HCT116 (cell line): ENCODE measurements at regions not wholly inside any gene's neighbourhood (a gene's known extent, or its start where the extent isn't known, plus 50 kb on each side); places are given as distances from the start of the nearest gene placed in this dataset.

Source experiments
- ATAC-seq: fragments of 200-7000 bp; cut with Tn5 transposase; 2 replicates; pipeline ENCODE4 v1.9.1; 2020; ENCODE audit warnings: mild to moderate bottlenecking, moderate library complexity
- BruUV-seq: library from RNA; stranded (reverse); fragments of 400-500 nt; replicated peaks from 2 replicates; lab custom pipeline; 2021; lab: Mats Ljungman, UMichigan
- CTCF ChIA-PET: fragments of 300-600 bp; sonication (Branson Sonifier 250); formaldehyde crosslinking; loops from one replicate; lab custom pipeline; 2021; ENCODE audit warnings: antibody characterized with exemption; lab: Charles Lee
- POLR2A ChIA-PET: fragments of 300-600, 350-600 bp; sonication (Branson Sonifier 250); formaldehyde crosslinking; loops from one replicate; lab custom pipeline; 2021; ENCODE audit warnings: antibody characterized with exemption; lab: Charles Lee
- RAD21 ChIA-PET, 2 experiments: fragments of 300-600 bp; sonication (Branson Sonifier 250); formaldehyde crosslinking; loops; one replicate each; lab custom pipeline; 2023; ENCODE audit warnings: low total read pairs in 2 of 2; ENCODE audit not compliant: uncharacterized antibody in 2 of 2, unreplicated experiment in 2 of 2, low non-redundant PET in 1 of 2; lab: Charles Lee
- DNase-seq: peaks from one replicate; pipeline ENCODE4 v3.0.0-alpha.2; 2010; ENCODE audit warnings: low read depth, low spot score
- H2AFZ ChIP-seq: fragments of 200-600 bp; shearing (Covaris generic), sonication (generic); 2 replicates; pipeline ENCODE4 v1.6.1; 2017; ENCODE audit warnings: low read depth, mixed run types, mixed read lengths, antibody characterized with exemption, low read length; ENCODE audit not compliant: poor library complexity, severe bottlenecking
- H3K27ac ChIP-seq: 2 replicates; pipeline ENCODE4 v1.5.1; 2012; ENCODE audit warnings: low read depth, low read length
- H3K27me3 ChIP-seq: fragments of 200-600 bp; sonication (generic); 2 replicates; pipeline ENCODE4 v1.6.1; 2016; ENCODE audit warnings: mixed run types, low read length, mixed read lengths; ENCODE audit not compliant: insufficient read depth
- H3K36me3 ChIP-seq, 2 experiments: fragments of 200-500 bp in 1 of 2; fragments of 200-600 bp in 1 of 2; sonication (Bioruptor generic) in 1 of 2; sonication (generic) in 1 of 2; 2 replicates each; pipeline versions ENCODE4 v1.5.1 to v1.6.1; 2014 to 2016; ENCODE audit warnings: low read length in 2 of 2, inconsistent platforms in 1 of 2, mixed read lengths in 1 of 2, mixed run types in 1 of 2; ENCODE audit not compliant: insufficient read depth in 2 of 2, control insufficient read depth in 1 of 2
- H3K4me1 ChIP-seq, 2 experiments: fragments of 200-600 bp in 1 of 2; sonication (generic) in 1 of 2; 2 replicates each; pipeline versions ENCODE4 v1.5.1 to v1.6.1; 2012 to 2017; ENCODE audit warnings: low read length in 2 of 2, inconsistent platforms in 1 of 2, mild to moderate bottlenecking in 1 of 2, mixed read lengths in 1 of 2, mixed run types in 1 of 2, moderate library complexity in 1 of 2; ENCODE audit not compliant: insufficient read depth in 2 of 2, control insufficient read depth in 1 of 2
- H3K4me2 ChIP-seq: fragments of 200-600 bp; sonication (generic); 2 replicates; pipeline ENCODE4 v1.6.1; 2017; ENCODE audit warnings: mixed run types, low read length, mixed read lengths
- H3K4me3 ChIP-seq, 2 experiments: fragments of 200-600 bp in 1 of 2; sonication (generic) in 1 of 2; replicated peaks in 1 of 2; 2 replicates each; pipeline ENCODE4 v1.5.1; 2011 to 2016; ENCODE audit warnings: low read length in 2 of 2, control low read depth in 1 of 2, low read depth in 1 of 2, mild to moderate bottlenecking in 1 of 2, mixed read lengths in 1 of 2, mixed run types in 1 of 2
- H3K79me2 ChIP-seq: fragments of 200-600 bp; sonication (generic); 2 replicates; pipeline ENCODE4 v1.6.1; 2017; ENCODE audit warnings: mild to moderate bottlenecking, mixed run types, low read length, moderate library complexity, mixed read lengths; ENCODE audit not compliant: insufficient read depth
- H3K9ac ChIP-seq: fragments of 200-600 bp; sonication (generic); 2 replicates; pipeline ENCODE4 v1.6.1; 2016; ENCODE audit warnings: low read length, mixed read lengths
- H3K9me2 ChIP-seq: fragments of 200-600 bp; sonication (generic), shearing (Covaris generic); 2 replicates; pipeline ENCODE4 v1.6.1; 2017; ENCODE audit warnings: mixed run types, mild to moderate bottlenecking, moderate library complexity; ENCODE audit not compliant: insufficient read depth
- H3K9me3 ChIP-seq, 2 experiments: fragments of 200-500 bp in 1 of 2; fragments of 200-600 bp in 1 of 2; sonication (Bioruptor generic) in 1 of 2; sonication (generic) in 1 of 2; 2 replicates each; pipeline ENCODE4 v1.6.1; 2014 to 2017; ENCODE audit warnings: low read length in 2 of 2, mixed read lengths in 2 of 2, inconsistent platforms in 1 of 2, low read depth in 1 of 2, mild to moderate bottlenecking in 1 of 2, mixed run types in 1 of 2, moderate library complexity in 1 of 2; ENCODE audit not compliant: control insufficient read depth in 1 of 2, insufficient read depth in 1 of 2
- H4K20me1 ChIP-seq: fragments of 200-600 bp; sonication (generic), shearing (Covaris generic); 2 replicates; pipeline ENCODE4 v1.6.1; 2017; ENCODE audit warnings: mixed run types, mild to moderate bottlenecking, moderate library complexity; ENCODE audit not compliant: insufficient read depth
- CEBPB ChIP-seq: IDR thresholded peaks from 2 replicates; pipeline ENCODE4 v1.6.1; 2012; ENCODE audit warnings: low read depth
- EGR1 ChIP-seq: IDR thresholded peaks from 2 replicates; pipeline ENCODE4 v1.6.1; 2012; ENCODE audit warnings: low read depth
- ELF1 ChIP-seq: IDR thresholded peaks from 2 replicates; pipeline ENCODE4 v1.6.1; 2012; ENCODE audit warnings: low read depth, borderline replicate concordance
- FOSL1 ChIP-seq: IDR thresholded peaks from 2 replicates; pipeline ENCODE4 v1.6.1; 2012; ENCODE audit warnings: low read depth
- JUND ChIP-seq: IDR thresholded peaks from 2 replicates; pipeline ENCODE4 v1.6.1; 2012
- POLR2A ChIP-seq: IDR thresholded peaks from 2 replicates; pipeline ENCODE4 v1.7.0; 2011; ENCODE audit warnings: borderline replicate concordance; ENCODE audit not compliant: insufficient read depth, insufficient read length; ENCODE audit errors: extremely low read depth
- POLR2AphosphoS5 ChIP-seq: IDR thresholded peaks from 2 replicates; pipeline ENCODE4 v1.6.1; 2011; ENCODE audit warnings: mild to moderate bottlenecking, low read depth, low read length, moderate library complexity
- SIN3A ChIP-seq: IDR thresholded peaks from 2 replicates; pipeline ENCODE4 v1.6.1; 2012; ENCODE audit warnings: low read depth
- SRF ChIP-seq: IDR thresholded peaks from 2 replicates; pipeline ENCODE4 v1.6.1; 2012; ENCODE audit warnings: low read depth
- ZNF274 ChIP-seq: fragments of 200-500 bp; sonication (Bioruptor generic); IDR thresholded peaks from 2 replicates; pipeline ENCODE4 v1.6.1; 2014; ENCODE audit warnings: mild to moderate bottlenecking, low read depth, low read length, inconsistent platforms
- intact Hi-C: fragments of 100-400 bp; cut with micrococcal nuclease; formaldehyde crosslinking; loops from 2 replicates; pipeline ENCODE4 v1.10.0; 2022
- TF ChIP-seq, protein P1 (sequence below): IDR thresholded peaks from 2 replicates; pipeline ENCODE4 v1.6.1; 2011; ENCODE audit warnings: mild to moderate bottlenecking, low read length, moderate library complexity; ENCODE audit not compliant: insufficient replicate concordance; ENCODE audit errors: extremely low read depth
- TF ChIP-seq, protein P2 (sequence below): IDR thresholded peaks from 2 replicates; pipeline ENCODE4 v1.6.1; 2012; ENCODE audit warnings: low read depth

DNA sequence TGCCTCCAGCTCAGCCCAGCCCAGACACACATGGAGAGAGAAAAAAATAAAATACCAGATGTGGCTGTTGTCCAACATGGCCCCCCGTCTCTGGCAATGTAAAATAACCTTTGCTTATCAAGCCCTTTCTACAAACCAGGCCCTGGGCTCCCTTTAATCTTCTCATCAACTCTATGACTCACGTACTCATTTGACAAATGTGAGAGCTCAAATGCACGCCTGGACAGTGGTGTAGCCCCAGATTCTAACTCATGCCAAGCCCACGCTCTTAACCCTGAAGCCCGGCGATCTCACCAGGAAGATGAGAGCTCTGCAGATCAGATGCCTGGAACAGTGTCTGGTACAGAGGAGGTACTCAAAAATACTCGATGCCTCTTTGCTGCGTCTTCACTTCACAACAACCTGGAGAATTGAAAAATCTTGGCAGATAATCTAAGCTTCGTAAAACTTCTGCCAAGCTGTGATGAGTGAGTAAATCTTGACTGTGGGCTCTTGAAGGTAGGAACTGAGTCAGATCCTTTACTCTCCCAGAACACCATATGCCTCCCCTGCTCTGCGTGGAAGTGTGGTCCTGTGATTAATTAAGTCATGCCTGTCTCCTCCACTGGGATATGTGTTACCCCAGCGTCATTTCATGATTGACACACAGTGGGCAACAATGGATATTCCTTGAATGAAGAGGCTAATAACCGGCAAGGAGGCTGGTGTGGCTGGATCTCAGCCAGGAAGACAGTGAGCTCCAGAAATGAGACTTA, 102.0 kb upstream of the FSTL4 start:
- RAD21 ChIA-PET = no interaction called here
- POLR2A ChIA-PET = no interaction called here
- CTCF ChIA-PET = no interaction called here

More for the DNA sequence above, 102.0 kb upstream of the FSTL4 start:
- no peak for DNase-seq
- no peak overlapping the region for H2AFZ ChIP-seq
- no peaks in the 10 kb centered on the region for H3K9me2 ChIP-seq
- H3K4me2 ChIP-seq = no peak overlapping the region
- H3K27ac ChIP-seq = no peak overlapping the region
- no peak overlapping the region for H3K4me3 ChIP-seq
- H3K27me3 ChIP-seq = peaks cover 31% of the 10 kb centered on the region; the same call in 1 of the 2 replicates
- H3K4me1 ChIP-seq = no peaks in the 10 kb centered on the region
- no peaks in the 10 kb centered on the region for H4K20me1 ChIP-seq
- H3K9ac ChIP-seq = no peak overlapping the region
- no peaks in the 10 kb centered on the region for H3K36me3 ChIP-seq
- no peaks in the 10 kb centered on the region for H3K9me3 ChIP-seq
- TF ChIP-seq CEBPB (no peak), JUND (no peak), SIN3A (no peak), SRF (no peak), ZNF274 (no peak), ELF1 (no peak), POLR2AphosphoS5 (no peak), FOSL1 (no peak), POLR2A (no peak), EGR1 (no peak)
- TF ChIP-seq, protein P1, sequence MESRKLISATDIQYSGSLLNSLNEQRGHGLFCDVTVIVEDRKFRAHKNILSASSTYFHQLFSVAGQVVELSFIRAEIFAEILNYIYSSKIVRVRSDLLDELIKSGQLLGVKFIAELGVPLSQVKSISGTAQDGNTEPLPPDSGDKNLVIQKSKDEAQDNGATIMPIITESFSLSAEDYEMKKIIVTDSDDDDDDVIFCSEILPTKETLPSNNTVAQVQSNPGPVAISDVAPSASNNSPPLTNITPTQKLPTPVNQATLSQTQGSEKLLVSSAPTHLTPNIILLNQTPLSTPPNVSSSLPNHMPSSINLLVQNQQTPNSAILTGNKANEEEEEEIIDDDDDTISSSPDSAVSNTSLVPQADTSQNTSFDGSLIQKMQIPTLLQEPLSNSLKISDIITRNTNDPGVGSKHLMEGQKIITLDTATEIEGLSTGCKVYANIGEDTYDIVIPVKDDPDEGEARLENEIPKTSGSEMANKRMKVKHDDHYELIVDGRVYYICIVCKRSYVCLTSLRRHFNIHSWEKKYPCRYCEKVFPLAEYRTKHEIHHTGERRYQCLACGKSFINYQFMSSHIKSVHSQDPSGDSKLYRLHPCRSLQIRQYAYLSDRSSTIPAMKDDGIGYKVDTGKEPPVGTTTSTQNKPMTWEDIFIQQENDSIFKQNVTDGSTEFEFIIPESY = no peak
- TF ChIP-seq, protein P2, sequence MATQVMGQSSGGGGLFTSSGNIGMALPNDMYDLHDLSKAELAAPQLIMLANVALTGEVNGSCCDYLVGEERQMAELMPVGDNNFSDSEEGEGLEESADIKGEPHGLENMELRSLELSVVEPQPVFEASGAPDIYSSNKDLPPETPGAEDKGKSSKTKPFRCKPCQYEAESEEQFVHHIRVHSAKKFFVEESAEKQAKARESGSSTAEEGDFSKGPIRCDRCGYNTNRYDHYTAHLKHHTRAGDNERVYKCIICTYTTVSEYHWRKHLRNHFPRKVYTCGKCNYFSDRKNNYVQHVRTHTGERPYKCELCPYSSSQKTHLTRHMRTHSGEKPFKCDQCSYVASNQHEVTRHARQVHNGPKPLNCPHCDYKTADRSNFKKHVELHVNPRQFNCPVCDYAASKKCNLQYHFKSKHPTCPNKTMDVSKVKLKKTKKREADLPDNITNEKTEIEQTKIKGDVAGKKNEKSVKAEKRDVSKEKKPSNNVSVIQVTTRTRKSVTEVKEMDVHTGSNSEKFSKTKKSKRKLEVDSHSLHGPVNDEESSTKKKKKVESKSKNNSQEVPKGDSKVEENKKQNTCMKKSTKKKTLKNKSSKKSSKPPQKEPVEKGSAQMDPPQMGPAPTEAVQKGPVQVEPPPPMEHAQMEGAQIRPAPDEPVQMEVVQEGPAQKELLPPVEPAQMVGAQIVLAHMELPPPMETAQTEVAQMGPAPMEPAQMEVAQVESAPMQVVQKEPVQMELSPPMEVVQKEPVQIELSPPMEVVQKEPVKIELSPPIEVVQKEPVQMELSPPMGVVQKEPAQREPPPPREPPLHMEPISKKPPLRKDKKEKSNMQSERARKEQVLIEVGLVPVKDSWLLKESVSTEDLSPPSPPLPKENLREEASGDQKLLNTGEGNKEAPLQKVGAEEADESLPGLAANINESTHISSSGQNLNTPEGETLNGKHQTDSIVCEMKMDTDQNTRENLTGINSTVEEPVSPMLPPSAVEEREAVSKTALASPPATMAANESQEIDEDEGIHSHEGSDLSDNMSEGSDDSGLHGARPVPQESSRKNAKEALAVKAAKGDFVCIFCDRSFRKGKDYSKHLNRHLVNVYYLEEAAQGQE = no peak
- TF ChIP-seq, all 23 proteins: peak for 0
- intact Hi-C loops = no loop called here
- no peaks in the 10 kb centered on the region for H3K79me2 ChIP-seq
- no peak for ATAC-seq
- no TSS peak for BruUV-seq
